SKM-1 (cell line): ENCODE measurements at regions not wholly inside any gene's neighbourhood (a gene's known extent, or its start where the extent isn't known, plus 50 kb on each side); places are given as distances from the start of the nearest gene placed in this dataset.

Experiments used
- DNase-seq: peaks from one replicate; lab custom pipeline; 2025; ENCODE audit not compliant: unreplicated experiment; lab: John Stamatoyannopoulos, UW

DNA sequence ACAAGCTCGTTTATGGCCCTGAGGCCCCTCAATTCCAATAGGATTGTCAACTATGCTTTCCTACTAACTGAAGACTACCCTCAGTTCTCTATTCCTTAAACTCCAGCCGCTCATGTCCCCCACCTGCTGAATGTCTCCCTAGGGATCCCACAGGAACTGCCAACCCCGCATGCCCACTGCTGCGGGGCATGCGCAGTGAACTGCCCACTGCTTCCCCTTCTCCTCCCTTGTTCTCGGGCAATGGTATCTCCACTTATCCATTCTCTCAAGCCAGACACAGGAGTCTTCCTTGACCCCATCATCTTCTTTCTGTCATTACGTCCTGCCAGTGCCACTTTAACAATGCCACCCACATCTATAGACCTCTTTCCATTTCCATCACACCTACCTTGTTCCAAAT lies 90.0 kb downstream of the FGF18 start:
- DNase-seq, result no peak

- DNase-seq, result no peak
Observed at GRCh38 chr5:171512397-171512796, 93.0 kb downstream of the FGF18 start.

DNA sequence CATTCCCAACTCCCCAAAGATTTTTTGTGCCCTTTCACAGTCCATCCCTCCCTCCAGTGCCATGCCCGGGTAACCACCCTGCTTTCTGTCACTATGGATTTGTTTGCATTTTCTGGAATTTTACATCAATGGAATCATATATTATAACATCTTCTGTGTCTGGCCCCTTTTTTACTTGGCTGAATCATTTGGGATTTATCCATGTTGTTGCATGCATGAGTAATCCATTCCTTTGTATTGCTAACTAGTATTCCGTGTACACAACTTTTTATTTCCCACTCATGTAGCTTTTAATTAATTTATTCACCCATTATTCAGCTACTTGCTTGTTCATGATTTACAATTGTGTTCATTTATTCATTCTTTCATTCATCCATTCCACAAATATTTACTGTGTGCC lies 94.1 kb downstream of the FGF18 start:
- no peak for DNase-seq

DNA sequence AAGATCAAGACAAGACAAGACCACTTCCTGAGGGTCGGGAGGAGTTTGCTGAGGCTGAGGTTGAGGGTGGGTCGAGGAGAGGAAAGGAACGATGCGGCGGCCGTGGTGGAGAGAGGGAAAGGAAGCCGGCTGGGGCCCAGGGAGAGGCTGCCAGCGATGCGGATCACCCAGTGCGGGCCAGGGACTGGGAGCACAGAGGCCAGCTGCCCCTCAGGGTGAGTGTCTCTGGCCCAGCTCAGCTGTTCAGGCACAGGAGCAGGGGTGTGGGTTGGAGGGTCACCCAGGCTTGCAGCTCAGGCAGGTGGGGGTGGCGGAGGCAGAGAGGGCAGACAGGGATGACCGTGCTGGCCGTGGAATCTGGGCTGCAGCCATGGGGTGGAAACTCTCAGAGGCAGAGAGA lies 99.5 kb downstream of the FGF18 start:
- no peak for DNase-seq

DNA sequence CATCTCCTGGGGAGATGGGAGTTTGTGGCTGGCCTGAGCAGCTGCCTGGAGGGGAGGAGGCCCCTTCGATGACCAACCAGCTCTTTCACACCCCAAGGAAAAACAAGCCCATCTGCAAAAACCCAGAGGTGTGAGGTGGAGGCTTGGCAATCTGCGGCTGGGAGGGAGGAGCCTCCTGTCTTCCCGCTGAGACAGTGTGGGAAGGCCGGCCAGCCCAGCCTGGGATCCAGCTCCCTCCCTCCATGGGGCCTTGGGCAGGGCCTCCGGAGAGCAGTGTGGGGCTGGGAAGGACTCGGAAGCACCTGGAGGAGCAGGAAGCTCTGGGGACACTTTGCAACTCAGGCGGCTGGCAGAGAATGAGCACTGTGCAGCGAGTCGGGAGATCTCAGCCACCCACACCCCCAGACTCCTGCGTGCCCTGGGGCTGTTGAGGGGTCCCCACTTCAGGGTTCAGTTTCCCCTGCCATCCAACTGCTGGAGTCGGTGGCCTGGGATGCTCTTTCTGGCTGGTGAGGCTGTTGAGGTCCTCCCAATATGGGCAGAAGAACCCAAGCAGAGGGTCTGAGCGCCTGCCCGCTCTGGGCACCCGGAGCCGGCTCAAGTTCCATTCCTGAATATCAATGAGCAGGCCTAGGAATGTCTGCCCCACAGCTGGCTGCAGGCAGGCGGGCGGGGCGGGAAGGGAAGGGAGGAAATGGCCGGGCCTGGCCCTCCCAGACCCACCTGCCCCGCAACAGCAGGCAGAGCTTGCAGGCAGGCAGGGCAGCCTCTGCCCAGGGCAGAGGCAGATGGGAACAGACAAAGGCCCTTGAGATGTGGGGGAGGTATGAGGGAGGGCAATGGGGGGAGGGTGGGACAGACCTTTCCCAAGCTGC lies 101.1 kb downstream of the FGF18 start:
- no peak for DNase-seq

DNA sequence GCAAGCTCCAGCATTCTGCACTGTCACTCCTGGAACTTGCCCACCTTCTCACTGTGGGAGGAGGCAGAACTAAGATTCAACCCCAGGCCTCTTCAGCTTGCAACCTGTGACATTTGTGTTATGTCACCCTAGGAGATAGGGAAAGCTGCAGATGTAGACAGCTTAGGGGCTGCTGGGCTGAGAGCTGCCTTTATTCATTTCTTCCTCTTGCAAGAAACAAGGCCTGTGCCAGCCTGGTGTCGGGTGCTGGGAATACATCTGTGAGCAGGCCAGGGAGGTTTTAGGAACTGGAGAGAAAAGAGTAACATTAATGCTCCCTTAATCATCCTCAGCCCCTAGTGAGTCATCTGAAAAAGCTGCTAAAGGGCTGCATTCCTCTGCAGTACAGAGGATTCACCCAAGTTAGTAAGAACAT lies 101.8 kb downstream of the FGF18 start:
- DNase-seq, result no peak

GRCh38 chr5:171521679-171522078 lies 102.2 kb downstream of the FGF18 start:
- no peak for DNase-seq

GRCh38 chr5:171523781-171524180 lies 104.3 kb downstream of the FGF18 start:
- no peak for DNase-seq

DNA sequence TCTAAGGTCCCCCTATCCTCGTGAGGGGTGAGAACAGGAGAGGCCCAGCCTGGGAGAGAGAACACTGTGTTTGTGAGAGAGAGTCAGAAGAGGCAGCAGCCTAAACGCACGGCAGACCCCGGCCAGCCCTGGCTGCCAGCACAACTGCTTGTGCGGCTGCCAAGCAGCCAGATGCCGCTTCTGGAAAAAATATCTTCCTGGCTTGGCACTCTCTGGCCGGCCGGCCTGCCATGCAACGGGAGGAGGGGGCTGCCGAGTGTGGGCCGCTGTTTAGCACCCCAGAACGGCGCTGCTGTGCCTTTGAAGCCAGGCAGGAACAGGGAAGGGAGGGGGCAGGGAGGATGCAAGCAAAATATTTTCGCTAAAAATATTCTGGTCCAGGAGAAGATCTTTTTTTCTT lies 105.0 kb downstream of the FGF18 start:
- no peak for DNase-seq

GRCh38 chr5:171525085-171525484 lies 105.6 kb downstream of the FGF18 start:
- DNase-seq, result no peak

- DNase-seq, result no peak
Observed at GRCh38 chr5:171528036-171528435, 108.6 kb downstream of the FGF18 start.

GRCh38 chr5:171528865-171529614 lies 109.6 kb downstream of the FGF18 start:
- DNase-seq, result no peak

DNA sequence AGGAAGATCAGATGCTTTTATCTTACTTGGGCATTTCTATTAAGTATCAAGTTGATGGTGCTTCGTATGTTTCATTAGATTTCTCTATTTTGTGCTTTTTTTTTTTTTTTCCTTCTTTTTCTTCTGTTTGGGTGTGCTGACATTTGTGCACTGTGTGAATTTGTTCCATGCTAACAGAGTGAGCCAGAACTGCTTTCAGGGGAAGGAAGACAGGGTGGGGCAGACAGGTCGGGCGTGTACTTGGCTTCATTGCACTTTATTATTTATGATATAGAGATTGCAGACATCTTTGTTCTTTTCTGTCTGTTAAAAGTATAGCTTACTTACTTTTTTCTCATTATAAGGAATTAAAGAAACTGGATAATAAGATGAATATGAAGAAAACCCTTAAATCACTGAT lies 112.2 kb downstream of the FGF18 start:
- no peak for DNase-seq

DNA sequence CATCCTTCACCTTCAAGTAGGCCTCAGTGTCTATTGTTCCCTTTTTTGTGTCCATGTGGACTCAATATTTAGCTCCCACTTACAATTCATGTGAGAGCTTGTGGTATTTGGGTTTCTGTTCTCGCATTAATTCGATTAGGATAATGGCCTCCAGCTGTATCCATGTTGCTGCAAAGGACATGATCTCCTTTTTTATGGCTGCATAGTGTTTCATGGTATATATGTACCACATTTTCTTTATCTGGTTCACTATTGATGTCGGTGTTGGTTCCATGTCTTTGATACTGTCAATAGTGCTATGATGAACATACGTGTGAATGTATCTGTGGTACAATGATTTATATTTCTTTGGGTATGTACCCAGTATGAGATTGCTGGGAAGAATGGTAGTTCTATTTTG lies 113.7 kb downstream of the FGF18 start:
- DNase-seq, result no peak

- DNase-seq, result no peak
Observed at GRCh38 chr5:171534043-171534895, 114.8 kb downstream of the FGF18 start.

DNA sequence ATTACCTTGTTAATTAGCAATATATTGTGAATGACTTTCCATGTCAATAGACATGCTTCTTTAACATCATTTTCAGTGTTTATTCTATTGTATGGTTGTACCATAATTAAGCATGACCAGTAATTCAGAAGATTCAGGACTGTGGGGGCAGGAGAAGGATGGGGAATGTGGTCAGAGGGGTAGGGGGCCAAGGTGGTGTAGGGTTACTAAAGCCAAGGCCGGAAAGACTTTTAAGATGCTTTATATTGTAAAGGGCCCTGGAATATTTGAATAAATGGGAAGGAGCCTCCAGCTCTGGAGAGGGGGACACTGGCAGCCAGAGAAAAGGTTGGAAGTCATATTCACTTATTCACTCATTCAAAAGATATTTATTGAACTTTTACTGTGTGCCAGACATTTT lies 115.7 kb downstream of the FGF18 start:
- no peak for DNase-seq

DNA sequence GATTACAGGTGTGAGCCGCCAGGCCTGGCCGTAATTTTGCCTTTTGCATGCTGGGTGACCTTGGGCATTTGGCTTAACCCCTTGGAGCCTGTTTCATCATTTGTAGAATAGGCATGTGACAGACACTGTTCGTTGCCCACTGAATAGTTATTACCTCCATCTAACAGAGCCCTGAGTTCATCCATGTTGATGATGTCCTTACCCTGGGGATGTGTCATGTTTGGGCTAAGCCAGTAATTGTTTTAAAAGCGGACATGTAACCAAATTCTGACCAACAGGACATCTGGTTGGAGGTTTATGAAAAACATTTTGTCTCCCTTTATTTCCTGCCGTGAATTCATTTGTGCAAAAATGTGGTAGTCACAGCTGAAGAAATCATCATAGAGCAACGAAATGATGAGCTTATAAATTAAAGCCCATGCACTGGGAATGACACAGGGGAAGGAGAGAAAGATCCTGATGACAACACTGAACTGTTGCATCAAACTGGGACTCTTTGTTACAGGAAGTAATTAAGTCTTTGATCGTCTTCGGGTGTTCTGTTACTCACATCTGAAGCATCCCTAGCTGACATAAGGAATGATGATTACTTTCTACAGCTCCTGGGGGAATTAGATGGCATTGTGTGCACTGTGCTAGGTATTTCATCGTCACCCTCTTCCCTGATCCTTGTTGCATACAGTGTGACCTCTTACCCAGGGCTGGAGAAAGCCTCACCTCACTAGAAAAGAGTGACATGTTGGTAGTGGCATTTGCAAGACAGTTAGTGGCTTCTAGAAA lies 117.8 kb downstream of the FGF18 start:
- DNase-seq, result no peak

DNA sequence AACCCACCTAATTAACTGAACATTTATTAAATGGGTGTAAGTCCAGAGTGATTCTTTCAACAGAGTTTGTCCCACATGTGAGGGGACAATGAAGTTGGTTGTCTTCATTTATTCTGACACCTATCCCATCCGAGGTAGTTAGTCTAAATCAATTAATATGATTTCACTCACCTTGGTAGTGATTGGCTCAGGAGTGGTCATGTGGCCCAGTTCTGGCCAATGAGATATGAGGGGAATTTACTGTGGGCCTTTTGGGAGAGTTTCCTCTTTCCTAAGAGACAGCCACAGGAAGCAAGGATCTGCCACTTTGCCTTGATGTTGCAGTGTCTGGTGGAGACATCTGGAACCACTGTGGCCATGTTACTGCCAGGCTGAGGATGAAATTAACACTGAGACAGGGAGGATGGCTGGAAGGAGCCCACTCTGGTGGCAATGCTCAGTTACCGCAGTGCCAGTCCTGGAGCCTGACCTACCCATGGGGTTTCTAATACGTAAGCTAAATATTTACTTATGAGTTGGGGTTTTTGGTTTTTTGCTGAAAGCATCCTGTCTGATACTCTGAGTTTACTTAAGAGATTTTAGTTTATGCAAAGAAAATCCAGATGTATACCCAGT lies 118.6 kb downstream of the FGF18 start:
- no peak for DNase-seq

GRCh38 chr5:171538681-171539080 lies 119.2 kb downstream of the FGF18 start:
- DNase-seq, result no peak

GRCh38 chr5:171540865-171541264 lies 121.4 kb downstream of the FGF18 start:
- DNase-seq, result no peak
